Body of pancreas (tissue), 4 donors: ENCODE measurements at regions not wholly inside any gene's neighbourhood (a gene's known extent, or its start where the extent isn't known, plus 50 kb on each side); places are given as distances from the start of the nearest gene placed in this dataset.

Source experiments
- ATAC-seq: fragments of 150-250 bp; one replicate; pipeline ENCODE4 v1.9.1; 2016
- DNase-seq, 4 donors: peaks; one replicate each; pipeline ENCODE4 v3.0.0-alpha.2; 2019
- H3K27ac ChIP-seq, 4 donors: fragments of 200-600 bp; sonication (generic); 1 replicate in 3 of 4; 2 replicates in 1 of 4; pipeline versions ENCODE4 v1.5.1 to v1.6.1; 2016 to 2019; ENCODE audit warnings: mild to moderate bottlenecking in 1 of 4, mixed read lengths in 1 of 4, moderate library complexity in 1 of 4
- H3K27me3 ChIP-seq, 2 donors: fragments of 200-600 bp; sonication (generic); one replicate each; pipeline ENCODE4 v1.6.0; 2016; ENCODE audit warnings: mild to moderate bottlenecking in 1 of 2
- H3K36me3 ChIP-seq, 2 donors: fragments of 200-600 bp; sonication (generic); replicated peaks in 1 of 2; 2 replicates each; pipeline ENCODE4 v1.5.1; 2016; ENCODE audit warnings: low read depth in 2 of 2; ENCODE audit not compliant: insufficient read depth in 1 of 2
- H3K4me1 ChIP-seq: fragments of 200-600 bp; sonication (generic); one replicate; pipeline ENCODE4 v1.6.0; 2016
- H3K4me3 ChIP-seq, 2 donors: fragments of 200-600 bp; sonication (generic); 1 replicate in 1 of 2; 2 replicates in 1 of 2; pipeline ENCODE4 v1.5.1; 2016 to 2019
- H3K9me3 ChIP-seq, 3 donors: fragments of 200-600 bp; sonication (generic); 1 replicate in 2 of 3; 2 replicates in 1 of 3; pipeline ENCODE4 v1.5.1; 2016
- POLR2A ChIP-seq, 3 donors: fragments of 450-650 bp; IDR thresholded peaks; one replicate each; pipeline ENCODE4 v1.6.1; 2016; ENCODE audit warnings: antibody characterized with exemption in 3 of 3, mild to moderate bottlenecking in 2 of 3
- WGBS, 2 donors: methylation state at CpG; one replicate each; pipeline ENCODE4 v1.1.5; 2017; 5-methylcytosine and 5-hydroxymethylcytosine counted together
- intact Hi-C: fragments of 100-400 bp; cut with DNase I; formaldehyde crosslinking; loops from one replicate; pipeline ENCODE4 v1.15.1; 2023
- TF ChIP-seq, protein P1 (sequence below), 7 experiments: fragments of 450-650 bp in 4 of 7; fragments of 200-600 bp in 3 of 7; sonication (generic) in 3 of 7; IDR thresholded peaks; one replicate each; pipeline ENCODE4 v1.5.1; 2016 to 2019; ENCODE audit warnings: antibody characterized with exemption in 7 of 7

DNA sequence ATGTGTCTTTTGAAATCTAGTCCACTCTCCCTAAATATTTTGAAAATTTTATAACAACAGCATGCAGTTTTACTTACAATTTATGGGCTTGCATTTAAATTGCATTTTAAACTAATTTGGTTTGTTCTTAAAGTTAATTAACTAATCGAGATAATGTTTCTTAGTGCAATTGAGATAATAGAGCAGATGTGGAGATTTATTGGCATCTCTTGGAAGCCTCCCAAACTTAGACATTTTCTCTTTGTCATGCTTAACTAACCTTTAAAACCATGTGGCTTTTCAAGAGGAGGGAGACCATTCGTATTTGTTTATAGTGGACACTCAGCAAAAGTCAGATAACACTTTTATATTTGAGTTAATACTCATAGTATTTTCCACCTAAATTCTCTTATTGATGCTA, 887.0 kb upstream of the CELF2 start:
- intact Hi-C loops: no loop called here

DNA sequence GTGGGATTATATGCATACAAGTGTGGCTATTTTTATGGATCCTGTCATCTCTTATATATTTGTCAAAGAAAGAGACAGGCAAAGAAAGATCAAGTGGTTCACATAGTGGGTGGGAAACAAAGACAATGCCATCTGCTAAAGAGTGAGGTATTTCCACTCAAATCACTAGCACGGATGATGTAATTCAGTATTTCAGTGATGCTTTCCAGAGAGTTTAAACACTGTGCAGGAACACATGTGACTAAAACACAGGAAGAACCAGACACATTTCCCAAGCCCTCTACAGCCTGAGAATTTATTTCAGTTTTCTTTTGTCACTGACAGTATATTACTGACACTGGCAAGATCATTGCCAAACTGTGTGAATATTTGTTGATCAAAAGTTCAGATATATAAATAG, 885.7 kb upstream of the CELF2 start:
- no peaks in the 10 kb centered on the region for H3K9me3 ChIP-seq
- H3K27ac ChIP-seq: no peak overlapping the region
- H3K4me3 ChIP-seq: no peak overlapping the region
- TF ChIP-seq, protein P1, sequence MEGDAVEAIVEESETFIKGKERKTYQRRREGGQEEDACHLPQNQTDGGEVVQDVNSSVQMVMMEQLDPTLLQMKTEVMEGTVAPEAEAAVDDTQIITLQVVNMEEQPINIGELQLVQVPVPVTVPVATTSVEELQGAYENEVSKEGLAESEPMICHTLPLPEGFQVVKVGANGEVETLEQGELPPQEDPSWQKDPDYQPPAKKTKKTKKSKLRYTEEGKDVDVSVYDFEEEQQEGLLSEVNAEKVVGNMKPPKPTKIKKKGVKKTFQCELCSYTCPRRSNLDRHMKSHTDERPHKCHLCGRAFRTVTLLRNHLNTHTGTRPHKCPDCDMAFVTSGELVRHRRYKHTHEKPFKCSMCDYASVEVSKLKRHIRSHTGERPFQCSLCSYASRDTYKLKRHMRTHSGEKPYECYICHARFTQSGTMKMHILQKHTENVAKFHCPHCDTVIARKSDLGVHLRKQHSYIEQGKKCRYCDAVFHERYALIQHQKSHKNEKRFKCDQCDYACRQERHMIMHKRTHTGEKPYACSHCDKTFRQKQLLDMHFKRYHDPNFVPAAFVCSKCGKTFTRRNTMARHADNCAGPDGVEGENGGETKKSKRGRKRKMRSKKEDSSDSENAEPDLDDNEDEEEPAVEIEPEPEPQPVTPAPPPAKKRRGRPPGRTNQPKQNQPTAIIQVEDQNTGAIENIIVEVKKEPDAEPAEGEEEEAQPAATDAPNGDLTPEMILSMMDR (IDR thresholded peaks at IDR 0.05): no peak
- no peak for TF ChIP-seq POLR2A (IDR thresholded peaks at IDR 0.05)
- WGBS, 2 donors: 48 to 61% methylated on average over 1 of the region's 1 CpG
- DNase-seq (no peak), ATAC-seq (no peak)
- H3K4me1 ChIP-seq: no peaks in the 10 kb centered on the region
- intact Hi-C loops: no loop called here
- no peaks in the 10 kb centered on the region for H3K36me3 ChIP-seq
- no peaks in the 10 kb centered on the region for H3K27me3 ChIP-seq

More for the DNA sequence above, 887.0 kb upstream of the CELF2 start:
- Histone ChIP-seq H3K9me3 (no peaks in the 10 kb centered on the region), H3K4me1 (no peaks in the 10 kb centered on the region), H3K4me3 (no peak overlapping the region), H3K36me3 (no peaks in the 10 kb centered on the region), H3K27ac (no peak overlapping the region), H3K27me3 (no peaks in the 10 kb centered on the region)
- DNase-seq: no peak
- ATAC-seq: no peak
- 48 to 55% methylated on average over 2 of the region's 2 CpGs for WGBS, 2 donors
- TF ChIP-seq, protein P1 (IDR thresholded peaks at IDR 0.05): no peak
- no peak for TF ChIP-seq POLR2A (IDR thresholded peaks at IDR 0.05)

DNA sequence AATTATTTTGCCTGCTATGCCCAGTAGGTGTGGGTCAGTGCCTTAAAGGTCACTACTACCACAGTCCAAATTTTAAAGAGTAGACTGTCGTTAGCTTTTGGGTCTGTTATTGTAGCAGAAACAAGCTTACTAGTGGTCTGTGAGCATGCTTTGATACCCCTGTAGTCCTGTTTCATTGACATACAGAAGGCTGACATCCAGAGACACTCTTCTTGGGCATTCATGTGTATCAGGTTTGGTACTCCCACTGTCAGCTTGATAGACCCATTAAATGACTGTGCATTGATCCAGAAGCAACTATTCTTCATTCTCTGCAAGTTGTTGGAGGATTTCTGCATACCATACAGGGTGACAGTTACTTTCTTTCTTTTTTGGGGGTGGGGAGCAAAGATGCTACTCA, 884.4 kb upstream of the CELF2 start:
- WGBS, 2 donors: 48 to 71% methylated on average over 1 of the region's 1 CpG
- DNase-seq: no peak

DNA sequence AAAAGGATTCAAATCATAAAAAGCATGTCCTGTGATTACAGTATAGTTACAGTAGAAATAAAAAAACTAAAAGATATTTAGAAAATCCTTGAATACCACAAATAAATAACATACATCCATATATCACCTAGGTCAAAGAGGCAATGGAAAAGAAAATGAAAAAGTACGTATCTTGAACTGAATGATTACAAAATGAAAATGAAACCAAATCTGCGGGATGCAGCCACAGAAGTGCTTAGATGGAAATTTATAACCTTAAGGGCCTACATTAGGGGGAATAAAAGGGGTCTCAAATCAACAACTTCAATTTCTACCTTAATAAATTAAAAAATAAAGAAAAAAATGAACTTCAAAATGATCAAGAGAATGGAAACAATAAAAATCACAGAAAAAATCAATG, 879.0 kb upstream of the CELF2 start:
- Histone ChIP-seq H3K27me3 (no peaks in the 10 kb centered on the region), H3K27ac (no peak overlapping the region), H3K4me3 (no peak overlapping the region), H3K9me3 (no peaks in the 10 kb centered on the region), H3K36me3 (no peaks in the 10 kb centered on the region), H3K4me1 (no peaks in the 10 kb centered on the region)
- DNase-seq (no peak), ATAC-seq (no peak)
- intact Hi-C loops: no loop called here
- 68 to 80% methylated on average over 2 of the region's 2 CpGs for WGBS, 2 donors
- no peak for TF ChIP-seq POLR2A (IDR thresholded peaks at IDR 0.05)
- TF ChIP-seq, protein P1 (IDR thresholded peaks at IDR 0.05): no peak

More for the DNA sequence above, 884.4 kb upstream of the CELF2 start:
- Histone ChIP-seq H3K36me3 (no peaks in the 10 kb centered on the region), H3K9me3 (no peaks in the 10 kb centered on the region), H3K27me3 (no peaks in the 10 kb centered on the region), H3K27ac (no peak overlapping the region), H3K4me3 (no peak overlapping the region), H3K4me1 (no peaks in the 10 kb centered on the region)
- TF ChIP-seq POLR2A (IDR thresholded peaks at IDR 0.05): no peak
- TF ChIP-seq, protein P1 (IDR thresholded peaks at IDR 0.05): no peak
- ATAC-seq: no peak
- intact Hi-C loops: no loop called here

DNA sequence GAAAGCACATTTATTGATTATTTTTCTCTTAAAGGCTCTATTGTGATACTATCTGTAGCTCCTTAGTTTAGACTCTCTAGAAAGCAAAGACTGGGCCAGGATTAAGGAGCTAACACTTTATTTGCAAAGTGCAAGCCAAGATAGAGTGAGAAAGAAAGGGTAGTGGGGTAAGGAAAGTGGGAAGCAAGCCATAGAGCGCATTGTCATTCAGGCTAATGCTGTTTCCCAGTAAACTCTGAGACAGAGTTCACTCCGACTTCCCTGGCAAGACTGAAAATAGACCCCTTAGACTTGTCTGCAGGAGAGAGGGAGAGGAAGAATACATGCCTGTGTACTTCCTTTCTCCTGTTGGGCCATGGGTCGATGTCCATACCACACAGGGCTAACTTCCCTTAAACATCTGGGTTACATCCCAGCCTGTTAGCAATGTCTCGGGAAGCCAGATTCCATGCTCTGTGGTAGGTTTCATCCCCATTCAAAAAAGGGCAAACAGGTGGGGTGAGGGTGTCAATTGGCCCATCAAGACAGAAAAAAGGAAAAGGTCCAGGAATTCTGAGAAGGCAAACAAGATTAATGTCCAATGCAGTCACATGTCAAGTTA, 875.8 kb upstream of the CELF2 start:
- Histone ChIP-seq H3K36me3 (no peaks in the 10 kb centered on the region), H3K4me1 (no peaks in the 10 kb centered on the region), H3K27ac (no peak overlapping the region), H3K4me3 (no peak overlapping the region), H3K9me3 (no peaks in the 10 kb centered on the region), H3K27me3 (no peaks in the 10 kb centered on the region)
- intact Hi-C loops: no loop called here
- 57 to 60% methylated on average over 4 of the region's 4 CpGs for WGBS, 2 donors
- DNase-seq (no peak), ATAC-seq (no peak)
- no peak for TF ChIP-seq POLR2A (IDR thresholded peaks at IDR 0.05)
- TF ChIP-seq, protein P1 (IDR thresholded peaks at IDR 0.05): no peak
